GM20000 (cell line): ENCODE measurements at regions not wholly inside any gene's neighbourhood (a gene's known extent, or its start where the extent isn't known, plus 50 kb on each side); places are given as distances from the start of the nearest gene placed in this dataset.
"Not testable (repeated sequence)": the region's sequence is repeated elsewhere in the genome, so short reads cannot be mapped to it uniquely, and the experiment has no call there.

ENCODE experiments used
- DNase-seq: peaks from one replicate; pipeline ENCODE4 v3.0.0; 2012; ENCODE audit warnings: low spot score
- CTCF ChIP-seq: IDR thresholded peaks from 2 replicates; pipeline ENCODE4 v1.5.1; 2012; ENCODE audit warnings: mild to moderate bottlenecking, control low read depth; ENCODE audit errors: extremely low read depth, missing control alignments

- no peak for TF ChIP-seq CTCF
- no peak for DNase-seq
Observed at GRCh38 chr10:33772370-33773252, 438.1 kb upstream of the NRP1 start.

GRCh38 chr10:33771856-33772255, 437.4 kb upstream of the NRP1 start:
- DNase-seq, result not testable (repeated sequence)

- no peak for TF ChIP-seq CTCF
- no peak for DNase-seq
Observed at GRCh38 chr10:33764694-33765185, 430.3 kb upstream of the NRP1 start.

- TF ChIP-seq CTCF, result no peak
- DNase-seq, result no peak
Observed at GRCh38 chr10:33760056-33760943, 425.8 kb upstream of the NRP1 start.

- DNase-seq, result no peak
- TF ChIP-seq CTCF, result no peak
Observed at GRCh38 chr10:33759191-33759590, 424.7 kb upstream of the NRP1 start.

- no peak for TF ChIP-seq CTCF
- DNase-seq, result no peak
Observed at GRCh38 chr10:33758299-33758698, 423.8 kb upstream of the NRP1 start.

GRCh38 chr10:33754052-33754451, 419.6 kb upstream of the NRP1 start:
- TF ChIP-seq CTCF, result no peak
- no peak for DNase-seq
